Nephron progenitor cell (in vitro differentiated cells): ENCODE measurements at regions not wholly inside any gene's neighbourhood (a gene's known extent, or its start where the extent isn't known, plus 50 kb on each side); places are given as distances from the start of the nearest gene placed in this dataset.

ENCODE experiments used
- DNase-seq: peaks from one replicate; pipeline ENCODE4 v3.0.0; 2021
- H3K27ac Mint-ChIP-seq: 2 replicates; pipeline ENCODE4 v1.8.0; 2021; ENCODE audit warnings: mild to moderate bottlenecking, moderate library complexity, mixed read lengths
- H3K27me3 Mint-ChIP-seq: 2 replicates; pipeline ENCODE4 v1.8.0; 2021; ENCODE audit warnings: mild to moderate bottlenecking, low read depth, mixed read lengths; ENCODE audit not compliant: poor library complexity
- H3K36me3 Mint-ChIP-seq: 2 replicates; pipeline ENCODE4 v1.8.0; 2021; ENCODE audit warnings: low read depth, mixed read lengths
- H3K4me1 Mint-ChIP-seq: 2 replicates; pipeline ENCODE4 v1.8.0; 2021; ENCODE audit warnings: mixed read lengths
- H3K4me3 Mint-ChIP-seq: 2 replicates; pipeline ENCODE4 v1.8.0; 2021; ENCODE audit warnings: mild to moderate bottlenecking, moderate library complexity, mixed read lengths
- H3K9me3 Mint-ChIP-seq: 2 replicates; pipeline ENCODE4 v1.8.0; 2021; ENCODE audit warnings: mild to moderate bottlenecking, moderate library complexity, mixed read lengths
- TF ChIP-seq, protein P1 (sequence below): fragments of 200-600 bp; sonication (generic); IDR thresholded peaks from 2 replicates; pipeline ENCODE4 v1.5.0; 2021; ENCODE audit warnings: antibody characterized with exemption

GRCh38 chr17:33652731-33653398 is 359.8 kb upstream of the ASIC2 start:
- Mint-ChIP-seq H3K4me3 (no peak overlapping the region), H3K4me1 (no peaks in the 10 kb centered on the region), H3K9me3 (no peaks in the 10 kb centered on the region), H3K36me3 (no peaks in the 10 kb centered on the region), H3K27me3 (peaks cover 23% of the 10 kb centered on the region), H3K27ac (no peak overlapping the region)
- DNase-seq, result no peak
- TF ChIP-seq, protein P1, sequence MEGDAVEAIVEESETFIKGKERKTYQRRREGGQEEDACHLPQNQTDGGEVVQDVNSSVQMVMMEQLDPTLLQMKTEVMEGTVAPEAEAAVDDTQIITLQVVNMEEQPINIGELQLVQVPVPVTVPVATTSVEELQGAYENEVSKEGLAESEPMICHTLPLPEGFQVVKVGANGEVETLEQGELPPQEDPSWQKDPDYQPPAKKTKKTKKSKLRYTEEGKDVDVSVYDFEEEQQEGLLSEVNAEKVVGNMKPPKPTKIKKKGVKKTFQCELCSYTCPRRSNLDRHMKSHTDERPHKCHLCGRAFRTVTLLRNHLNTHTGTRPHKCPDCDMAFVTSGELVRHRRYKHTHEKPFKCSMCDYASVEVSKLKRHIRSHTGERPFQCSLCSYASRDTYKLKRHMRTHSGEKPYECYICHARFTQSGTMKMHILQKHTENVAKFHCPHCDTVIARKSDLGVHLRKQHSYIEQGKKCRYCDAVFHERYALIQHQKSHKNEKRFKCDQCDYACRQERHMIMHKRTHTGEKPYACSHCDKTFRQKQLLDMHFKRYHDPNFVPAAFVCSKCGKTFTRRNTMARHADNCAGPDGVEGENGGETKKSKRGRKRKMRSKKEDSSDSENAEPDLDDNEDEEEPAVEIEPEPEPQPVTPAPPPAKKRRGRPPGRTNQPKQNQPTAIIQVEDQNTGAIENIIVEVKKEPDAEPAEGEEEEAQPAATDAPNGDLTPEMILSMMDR, result no peak

- Mint-ChIP-seq H3K27me3 (peaks cover 18% of the 10 kb centered on the region), H3K36me3 (no peaks in the 10 kb centered on the region), H3K27ac (no peak overlapping the region), H3K4me1 (no peaks in the 10 kb centered on the region), H3K4me3 (no peak overlapping the region), H3K9me3 (no peaks in the 10 kb centered on the region)
- no peak for DNase-seq
- TF ChIP-seq, protein P1, result no peak
These were observed 360.3 kb upstream of the ASIC2 start for GRCh38 chr17:33653399-33653788.

- no peak for DNase-seq
- Mint-ChIP-seq H3K4me3 (no peak overlapping the region), H3K9me3 (no peaks in the 10 kb centered on the region), H3K4me1 (no peaks in the 10 kb centered on the region), H3K27me3 (peaks cover 13% of the 10 kb centered on the region), H3K36me3 (no peaks in the 10 kb centered on the region), H3K27ac (no peak overlapping the region)
- TF ChIP-seq, protein P1, result no peak
These were observed 364.1 kb upstream of the ASIC2 start for GRCh38 chr17:33657181-33657580.

DNA sequence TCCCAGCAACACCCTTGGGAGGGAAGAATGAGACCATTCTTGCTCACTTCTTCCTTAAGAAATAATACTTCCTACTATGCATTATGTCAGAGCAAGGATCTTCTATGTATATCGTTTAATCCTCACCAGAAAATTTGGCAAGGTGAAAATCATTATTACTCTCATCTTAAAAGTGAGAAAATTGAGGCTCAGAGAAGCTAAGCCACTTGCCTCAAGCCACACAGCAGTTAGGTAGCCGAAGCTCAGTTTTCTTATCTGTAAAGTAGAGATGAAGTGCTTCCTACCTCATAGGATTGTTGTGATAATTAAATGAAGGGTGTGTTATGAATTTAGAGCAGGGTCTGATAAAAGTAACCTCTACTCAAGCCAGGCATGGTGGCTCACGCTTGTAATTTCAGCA is 368.9 kb upstream of the ASIC2 start:
- no peak overlapping the region for H3K4me3 Mint-ChIP-seq
- H3K9me3 Mint-ChIP-seq, result no peaks in the 10 kb centered on the region
- peaks cover 20% of the 10 kb centered on the region for H3K27me3 Mint-ChIP-seq
- H3K4me1 Mint-ChIP-seq, result peaks cover 16% of the 10 kb centered on the region
- DNase-seq, result no peak
- no peaks in the 10 kb centered on the region for H3K36me3 Mint-ChIP-seq
- H3K27ac Mint-ChIP-seq, result no peak overlapping the region
- TF ChIP-seq, protein P1, result no peak

GRCh38 chr17:33664116-33664840 is 371.2 kb upstream of the ASIC2 start:
- Mint-ChIP-seq H3K4me1 (peaks cover 16% of the 10 kb centered on the region), H3K9me3 (no peaks in the 10 kb centered on the region), H3K36me3 (no peaks in the 10 kb centered on the region), H3K4me3 (no peak overlapping the region), H3K27me3 (peaks cover 15% of the 10 kb centered on the region), H3K27ac (no peak overlapping the region)
- TF ChIP-seq, protein P1, result no peak
- no peak for DNase-seq
